Uterus (tissue), 3 donors: ENCODE measurements at regions not wholly inside any gene's neighbourhood (a gene's known extent, or its start where the extent isn't known, plus 50 kb on each side); places are given as distances from the start of the nearest gene placed in this dataset.

Experiments
- DNase-seq, 2 donors: peaks; one replicate each; pipeline ENCODE4 v3.0.0-alpha.2; 2019 to 2020
- H3K27ac ChIP-seq, 2 donors: fragments of 200-600 bp; sonication (generic); 1 replicate in 1 of 2; 2 replicates in 1 of 2; pipeline ENCODE4 v1.5.1; 2016 to 2018
- H3K27me3 ChIP-seq, 2 donors: fragments of 200-600 bp; sonication (generic); one replicate each; pipeline ENCODE4 v1.5.1; 2018 to 2019; ENCODE audit warnings: control low read depth in 1 of 2
- H3K36me3 ChIP-seq, 2 donors: fragments of 200-600 bp; sonication (generic); one replicate each; pipeline ENCODE4 v1.5.1; 2019; ENCODE audit warnings: control low read depth in 1 of 2
- H3K4me1 ChIP-seq, 2 donors: fragments of 200-600 bp; sonication (generic); one replicate each; pipeline ENCODE4 v1.5.1; 2018 to 2019; ENCODE audit warnings: control low read depth in 1 of 2
- H3K4me3 ChIP-seq, 2 donors: fragments of 200-600 bp; sonication (generic); 1 replicate in 1 of 2; 2 replicates in 1 of 2; pipeline ENCODE4 v1.5.1; 2018 to 2019; ENCODE audit warnings: mild to moderate bottlenecking in 1 of 2
- H3K9me3 ChIP-seq, 2 donors: fragments of 200-600 bp; sonication (generic); one replicate each; pipeline ENCODE4 v1.5.1; 2019; ENCODE audit warnings: control low read depth in 1 of 2
- CTCF ChIP-seq, 4 experiments: fragments of 200-600 bp in 2 of 4; fragments of 450-650 bp in 2 of 4; sonication (generic) in 2 of 4; IDR thresholded peaks; one replicate each; pipeline ENCODE4 v1.5.1; 2016 to 2019; ENCODE audit warnings: antibody characterized with exemption in 4 of 4, mild to moderate bottlenecking in 2 of 4, moderate library complexity in 1 of 4
- POLR2A ChIP-seq, 2 donors: fragments of 450-650 bp; IDR thresholded peaks; one replicate each; pipeline ENCODE4 v1.6.1; 2016; ENCODE audit warnings: antibody characterized with exemption in 2 of 2, mild to moderate bottlenecking in 1 of 2, moderate library complexity in 1 of 2
- intact Hi-C: fragments of 100-400 bp; cut with DNase I; formaldehyde crosslinking; loops from one replicate; pipeline ENCODE4 v1.15.1; 2023; ENCODE audit warnings: low total_unique reads
- donor health status: DM: yes; HTN: yes; CAD: no.

DNA sequence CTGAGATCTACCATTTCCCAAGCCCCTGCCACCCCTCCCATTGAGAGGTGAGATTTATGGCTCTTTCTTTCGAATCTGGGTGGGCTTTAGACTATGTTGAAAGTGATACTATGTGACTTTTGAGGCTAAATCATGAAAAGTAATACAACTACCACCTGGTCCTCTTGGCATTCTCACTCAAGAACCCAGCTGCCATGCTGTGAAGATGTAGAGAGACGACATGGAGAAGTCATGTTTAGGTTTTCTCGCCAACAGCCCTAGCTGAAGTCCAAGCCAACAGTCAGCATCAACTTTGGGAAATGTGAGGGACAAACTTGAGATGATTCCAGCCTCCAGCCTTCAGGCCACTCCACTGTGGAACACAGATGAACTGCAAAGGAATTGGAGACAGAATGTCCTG, 108.7 kb downstream of the SCP2D1 start:
- Histone ChIP-seq H3K4me1 (peaks cover 0 to 5% of the 10 kb centered on the region in 2 donors), H3K27me3 (no peaks in the 10 kb centered on the region), H3K9me3 (no peaks in the 10 kb centered on the region), H3K36me3 (no peaks in the 10 kb centered on the region), H3K4me3 (no peak overlapping the region), H3K27ac (no peak overlapping the region)
- intact Hi-C loops: no loop called here
- DNase-seq: no peak
- no peak for TF ChIP-seq POLR2A (IDR thresholded peaks at IDR 0.05)
- no peak for TF ChIP-seq CTCF (IDR thresholded peaks at IDR 0.05)

- Histone ChIP-seq H3K36me3 (no peaks in the 10 kb centered on the region), H3K27ac (no peak overlapping the region), H3K4me1 (peaks cover 0 to 5% of the 10 kb centered on the region in 2 donors), H3K27me3 (no peaks in the 10 kb centered on the region), H3K9me3 (no peaks in the 10 kb centered on the region), H3K4me3 (no peak overlapping the region)
- DNase-seq: no peak
- TF ChIP-seq POLR2A (IDR thresholded peaks at IDR 0.05): no peak
- TF ChIP-seq CTCF (IDR thresholded peaks at IDR 0.05): no peak
- intact Hi-C loops: no loop called here
Observed at GRCh38 chr20:18922898-18923297, 109.3 kb downstream of the SCP2D1 start.

GRCh38 chr20:18926965-18927364, 113.4 kb downstream of the SCP2D1 start:
- H3K9me3 ChIP-seq: no peaks in the 10 kb centered on the region
- DNase-seq: no peak

GRCh38 chr20:18928626-18929025, 115.0 kb downstream of the SCP2D1 start:
- Histone ChIP-seq H3K27me3 (no peaks in the 10 kb centered on the region), H3K36me3 (no peaks in the 10 kb centered on the region), H3K9me3 (no peaks in the 10 kb centered on the region), H3K4me3 (no peak overlapping the region), H3K27ac (no peak overlapping the region), H3K4me1 (peaks cover 0 to 5% of the 10 kb centered on the region in 2 donors)
- intact Hi-C loops: no loop called here
- no peak for DNase-seq
- no peak for TF ChIP-seq CTCF (IDR thresholded peaks at IDR 0.05)
- TF ChIP-seq POLR2A (IDR thresholded peaks at IDR 0.05): no peak

More at GRCh38 chr20:18926965-18927364, 113.4 kb downstream of the SCP2D1 start:
- peak overlapping the region in 1 of 2 donors; percentile 66 for H3K27ac ChIP-seq
- TF ChIP-seq POLR2A (IDR thresholded peaks at IDR 0.05): no peak
- no peak for TF ChIP-seq CTCF (IDR thresholded peaks at IDR 0.05)
- H3K27me3 ChIP-seq: no peaks in the 10 kb centered on the region
- H3K4me1 ChIP-seq: peaks cover 0 to 5% of the 10 kb centered on the region in 2 donors
- H3K36me3 ChIP-seq: no peaks in the 10 kb centered on the region
- no peak overlapping the region for H3K4me3 ChIP-seq
- intact Hi-C loops: no loop called here

DNA sequence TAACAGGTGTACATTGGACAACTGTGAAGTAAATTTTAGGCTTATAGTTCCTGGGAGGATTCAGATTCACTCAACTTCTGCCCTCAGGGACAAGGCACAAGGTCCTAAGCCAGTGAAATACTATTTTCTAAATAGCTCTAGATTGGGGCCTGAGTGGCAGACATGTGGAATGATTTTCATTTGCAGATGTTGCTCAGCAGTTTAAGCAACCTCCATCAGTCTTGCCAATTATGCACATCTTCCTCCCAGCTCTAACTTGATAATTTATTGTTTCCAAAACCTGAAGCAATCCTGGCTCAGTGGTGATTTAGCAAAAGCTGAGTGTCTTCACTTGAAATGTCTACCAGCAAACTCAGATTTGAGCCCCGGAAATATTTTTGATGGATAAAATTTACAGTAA, 116.2 kb downstream of the SCP2D1 start:
- H3K36me3 ChIP-seq: no peaks in the 10 kb centered on the region
- no peak overlapping the region for H3K4me3 ChIP-seq
- intact Hi-C loops: no loop called here
- H3K27ac ChIP-seq: no peak overlapping the region
- DNase-seq: no peak
- no peaks in the 10 kb centered on the region for H3K27me3 ChIP-seq
- TF ChIP-seq POLR2A (IDR thresholded peaks at IDR 0.05): no peak
- TF ChIP-seq CTCF (IDR thresholded peaks at IDR 0.05): no peak
- no peaks in the 10 kb centered on the region for H3K9me3 ChIP-seq
- H3K4me1 ChIP-seq: peaks cover 0 to 5% of the 10 kb centered on the region in 2 donors
